PFSK-1 (cell line): ENCODE measurements at regions not wholly inside any gene's neighbourhood (a gene's known extent, or its start where the extent isn't known, plus 50 kb on each side); places are given as distances from the start of the nearest gene placed in this dataset.

Source experiments
- FOXP2 ChIP-seq: optimal IDR thresholded peaks from 2 replicates; pipeline ENCODE3; 2011; ENCODE audit warnings: borderline replicate concordance, control low read depth, inconsistent platforms; ENCODE audit not compliant: insufficient read depth; ENCODE audit errors: extremely low read length, extremely low read depth
- POLR2AphosphoS5 ChIP-seq: IDR thresholded peaks from 2 replicates; pipeline ENCODE4 v1.6.1; 2012; ENCODE audit warnings: low read depth, mild to moderate bottlenecking, control low read depth, low read length, moderate library complexity
- SIN3A ChIP-seq: IDR thresholded peaks from 2 replicates; pipeline ENCODE4 v1.6.1; 2012; ENCODE audit warnings: mild to moderate bottlenecking, low read length, moderate library complexity, borderline replicate concordance; ENCODE audit not compliant: insufficient read depth
- TAF1 ChIP-seq: IDR thresholded peaks from 2 replicates; pipeline ENCODE4 v1.6.1; 2012; ENCODE audit warnings: low read length, control low read depth, borderline replicate concordance; ENCODE audit not compliant: insufficient read depth
- TF ChIP-seq, protein P1 (sequence below), 2 experiments: IDR thresholded peaks; 2 replicates each; pipeline versions ENCODE4 v1.6.1 to v1.8.0; 2011 to 2012; ENCODE audit warnings: low read depth in 2 of 2, low read length in 2 of 2, control low read depth in 1 of 2, inconsistent platforms in 1 of 2, mild to moderate bottlenecking in 1 of 2, moderate library complexity in 1 of 2; ENCODE audit not compliant: insufficient read depth in 1 of 2

DNA sequence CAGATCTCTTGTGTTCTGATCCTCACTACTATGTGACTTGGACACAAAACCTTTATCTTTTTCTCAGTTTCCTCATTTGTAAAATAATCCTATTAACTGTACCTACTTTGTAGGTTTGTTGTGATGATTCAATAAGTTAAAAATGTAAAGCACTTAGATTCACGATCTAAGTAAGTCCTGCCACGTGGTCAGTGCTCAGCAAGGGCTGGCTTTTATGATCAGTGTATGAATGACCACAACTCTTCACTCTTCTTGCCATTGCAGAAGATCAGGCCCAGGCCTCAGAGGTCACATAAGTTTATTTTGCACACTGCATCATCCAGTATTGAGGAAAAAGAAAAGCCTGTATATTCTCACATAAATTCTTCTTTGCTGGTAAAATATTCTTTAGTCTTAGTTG lies 1192.5 kb upstream of the ACVR2A start:
- no peak for TF ChIP-seq POLR2AphosphoS5
- no peak for TF ChIP-seq FOXP2
- TF ChIP-seq SIN3A = no peak
- no peak for TF ChIP-seq TAF1
- TF ChIP-seq, protein P1, sequence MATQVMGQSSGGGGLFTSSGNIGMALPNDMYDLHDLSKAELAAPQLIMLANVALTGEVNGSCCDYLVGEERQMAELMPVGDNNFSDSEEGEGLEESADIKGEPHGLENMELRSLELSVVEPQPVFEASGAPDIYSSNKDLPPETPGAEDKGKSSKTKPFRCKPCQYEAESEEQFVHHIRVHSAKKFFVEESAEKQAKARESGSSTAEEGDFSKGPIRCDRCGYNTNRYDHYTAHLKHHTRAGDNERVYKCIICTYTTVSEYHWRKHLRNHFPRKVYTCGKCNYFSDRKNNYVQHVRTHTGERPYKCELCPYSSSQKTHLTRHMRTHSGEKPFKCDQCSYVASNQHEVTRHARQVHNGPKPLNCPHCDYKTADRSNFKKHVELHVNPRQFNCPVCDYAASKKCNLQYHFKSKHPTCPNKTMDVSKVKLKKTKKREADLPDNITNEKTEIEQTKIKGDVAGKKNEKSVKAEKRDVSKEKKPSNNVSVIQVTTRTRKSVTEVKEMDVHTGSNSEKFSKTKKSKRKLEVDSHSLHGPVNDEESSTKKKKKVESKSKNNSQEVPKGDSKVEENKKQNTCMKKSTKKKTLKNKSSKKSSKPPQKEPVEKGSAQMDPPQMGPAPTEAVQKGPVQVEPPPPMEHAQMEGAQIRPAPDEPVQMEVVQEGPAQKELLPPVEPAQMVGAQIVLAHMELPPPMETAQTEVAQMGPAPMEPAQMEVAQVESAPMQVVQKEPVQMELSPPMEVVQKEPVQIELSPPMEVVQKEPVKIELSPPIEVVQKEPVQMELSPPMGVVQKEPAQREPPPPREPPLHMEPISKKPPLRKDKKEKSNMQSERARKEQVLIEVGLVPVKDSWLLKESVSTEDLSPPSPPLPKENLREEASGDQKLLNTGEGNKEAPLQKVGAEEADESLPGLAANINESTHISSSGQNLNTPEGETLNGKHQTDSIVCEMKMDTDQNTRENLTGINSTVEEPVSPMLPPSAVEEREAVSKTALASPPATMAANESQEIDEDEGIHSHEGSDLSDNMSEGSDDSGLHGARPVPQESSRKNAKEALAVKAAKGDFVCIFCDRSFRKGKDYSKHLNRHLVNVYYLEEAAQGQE (IDR thresholded peaks at IDR 0.05; ENCODE audit: insufficient read depth in 1 of 2, low read depth in 2 of 2, low read length in 2 of 2) = no peak

DNA sequence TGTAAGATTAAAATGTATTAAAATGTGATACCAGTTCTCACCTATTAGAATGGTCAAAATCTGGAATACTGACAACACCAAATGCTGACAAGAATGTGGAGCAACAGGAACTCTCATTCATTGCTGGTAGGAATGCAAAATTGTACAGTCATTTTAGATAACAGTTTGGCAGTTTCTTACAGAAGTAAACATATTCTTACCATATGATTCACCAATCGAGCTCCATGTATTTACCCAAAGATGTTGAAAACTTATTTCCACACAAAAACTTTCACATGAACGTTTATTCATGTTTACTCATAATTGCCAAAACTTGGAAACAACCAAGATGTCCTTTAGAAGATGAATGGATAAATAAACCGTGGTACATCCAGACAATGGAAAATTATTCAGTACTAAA lies 1193.5 kb upstream of the ACVR2A start:
- no peak for TF ChIP-seq SIN3A
- no peak for TF ChIP-seq POLR2AphosphoS5
- no peak for TF ChIP-seq TAF1
- TF ChIP-seq, protein P1 (IDR thresholded peaks at IDR 0.05; ENCODE audit: insufficient read depth in 1 of 2, low read depth in 2 of 2, low read length in 2 of 2) = no peak
- no peak for TF ChIP-seq FOXP2

DNA sequence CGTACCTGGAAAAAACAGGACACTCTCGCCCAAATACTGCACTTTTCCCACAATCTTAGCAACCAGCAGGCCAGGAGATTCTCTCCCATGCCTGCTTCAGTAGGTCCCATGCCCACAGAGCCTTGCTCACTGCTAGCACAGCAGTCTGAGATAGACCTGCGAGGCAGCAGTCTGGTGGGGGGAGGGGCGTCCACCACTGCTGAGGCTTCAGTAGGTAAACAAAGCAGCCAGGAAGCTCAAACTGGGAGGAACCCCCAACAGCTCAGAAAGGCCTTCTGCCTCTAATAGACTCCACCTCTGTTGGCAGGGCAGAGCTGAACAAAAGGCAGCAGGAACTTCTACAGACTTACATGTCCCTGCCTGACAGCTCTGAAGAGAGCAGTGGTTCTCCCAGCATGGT lies 1202.8 kb upstream of the ACVR2A start:
- TF ChIP-seq TAF1 (no peak), SIN3A (no peak), POLR2AphosphoS5 (no peak), FOXP2 (no peak)

DNA sequence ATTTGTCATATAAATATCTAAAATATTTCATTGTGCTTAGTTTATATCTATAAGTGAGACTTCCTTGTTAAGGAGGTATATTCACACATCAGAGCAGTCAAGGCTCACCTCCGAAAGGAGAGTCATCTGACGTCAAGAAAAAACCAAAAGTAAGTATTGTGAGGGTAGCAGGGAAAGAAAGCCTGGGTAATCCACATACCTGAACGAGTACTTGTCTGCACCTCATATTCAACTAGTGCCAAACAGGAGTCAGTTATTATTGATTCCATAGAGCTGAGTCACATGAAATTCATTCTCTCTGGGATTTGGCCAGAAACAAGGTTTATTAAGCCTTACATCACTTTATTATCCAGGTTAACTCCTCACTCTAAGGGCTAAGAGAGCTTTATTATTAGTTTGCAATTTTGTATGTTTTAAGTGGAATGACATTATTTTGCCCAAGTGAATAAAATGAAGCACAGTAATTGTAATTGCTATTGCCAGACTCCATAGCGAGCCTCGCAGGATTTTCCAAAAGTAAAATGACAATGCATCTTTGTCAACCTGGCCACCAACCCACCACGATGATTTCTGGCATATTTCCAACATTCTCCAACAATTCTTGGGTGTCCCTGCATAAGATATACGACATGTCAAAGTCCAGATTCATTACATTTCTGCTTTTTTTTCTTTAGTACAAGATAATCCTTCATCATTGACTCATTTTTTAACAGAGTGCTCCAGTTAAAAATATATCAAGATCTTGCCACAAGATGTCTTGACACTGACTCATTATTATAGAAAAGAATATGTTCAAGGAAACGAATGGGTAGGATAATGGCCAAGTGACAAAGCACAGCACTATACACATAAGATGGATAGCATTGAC lies 1210.4 kb upstream of the ACVR2A start:
- TF ChIP-seq, protein P1 (IDR thresholded peaks at IDR 0.05; ENCODE audit: insufficient read depth in 1 of 2, low read depth in 2 of 2, low read length in 2 of 2) = no peak
- no peak for TF ChIP-seq POLR2AphosphoS5
- no peak for TF ChIP-seq FOXP2
- TF ChIP-seq TAF1 = no peak
- TF ChIP-seq SIN3A = no peak

DNA sequence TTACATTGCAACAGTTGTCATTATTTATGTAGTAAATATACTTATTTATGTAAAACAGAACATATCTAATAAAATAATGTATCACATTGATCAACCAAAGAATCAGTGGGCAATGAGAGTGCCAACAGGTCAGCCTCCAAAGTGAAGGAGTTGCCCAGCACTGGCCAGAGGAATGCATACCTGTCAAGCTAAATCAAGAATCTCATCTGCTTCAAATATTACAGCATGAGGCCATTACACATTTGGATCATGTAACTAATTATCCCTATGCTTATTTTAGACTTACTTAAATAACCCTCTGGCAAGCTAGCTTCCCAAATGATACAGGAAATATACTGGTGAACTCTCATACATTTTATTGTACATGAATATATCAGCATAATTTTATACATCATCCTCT lies 1211.7 kb upstream of the ACVR2A start:
- TF ChIP-seq SIN3A = no peak
- no peak for TF ChIP-seq POLR2AphosphoS5
- no peak for TF ChIP-seq FOXP2
- TF ChIP-seq, protein P1 (IDR thresholded peaks at IDR 0.05; ENCODE audit: insufficient read depth in 1 of 2, low read depth in 2 of 2, low read length in 2 of 2) = no peak
- no peak for TF ChIP-seq TAF1
